GM12892 (cell line): ENCODE measurements at regions not wholly inside any gene's neighbourhood (a gene's known extent, or its start where the extent isn't known, plus 50 kb on each side); places are given as distances from the start of the nearest gene placed in this dataset.

ENCODE experiments used
- DNase-seq: peaks from one replicate; pipeline ENCODE4 v3.0.0; 2011; ENCODE audit not compliant: insufficient read length
- FAIRE-seq: peaks from 2 replicates; lab custom pipeline; 2011; peaks lifted over from hg19 to GRCh38; lab: Jason Lieb, UNC
- POLR2A ChIP-seq: IDR thresholded peaks from 2 replicates; pipeline ENCODE4 v1.6.1; 2011; ENCODE audit warnings: low read depth, low read length, control low read depth
- POLR2AphosphoS5 ChIP-seq: IDR thresholded peaks from 2 replicates; pipeline ENCODE4 v1.6.1; 2011; ENCODE audit warnings: low read depth, low read length, control low read depth
- TAF1 ChIP-seq: IDR thresholded peaks from 2 replicates; pipeline ENCODE4 v1.6.1; 2011; ENCODE audit warnings: low read depth, mild to moderate bottlenecking, control low read depth, low read length, borderline replicate concordance

DNA sequence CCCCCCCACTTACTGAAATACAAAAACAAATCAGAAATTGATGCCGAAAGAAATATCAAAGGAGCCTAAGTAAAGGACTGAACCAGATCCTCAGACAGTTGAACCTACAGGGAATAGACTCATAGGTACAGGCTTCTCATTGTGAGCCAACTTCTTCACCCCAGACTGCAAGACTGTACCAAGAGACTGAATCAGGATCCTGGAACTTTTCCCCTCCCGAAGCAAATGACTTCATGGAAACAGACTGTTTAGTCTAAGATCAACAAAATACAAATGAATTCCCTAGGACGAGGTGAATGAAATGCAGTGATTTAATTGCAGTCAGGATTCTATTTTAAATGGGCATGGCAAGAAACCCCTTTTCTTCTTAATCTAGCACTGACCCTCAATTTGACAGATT, 53.6 kb upstream of the RNF152 start:
- DNase-seq (no peak), FAIRE-seq (no peak)
- no peak for TF ChIP-seq TAF1
- no peak for TF ChIP-seq POLR2AphosphoS5
- no peak for TF ChIP-seq POLR2A

DNA sequence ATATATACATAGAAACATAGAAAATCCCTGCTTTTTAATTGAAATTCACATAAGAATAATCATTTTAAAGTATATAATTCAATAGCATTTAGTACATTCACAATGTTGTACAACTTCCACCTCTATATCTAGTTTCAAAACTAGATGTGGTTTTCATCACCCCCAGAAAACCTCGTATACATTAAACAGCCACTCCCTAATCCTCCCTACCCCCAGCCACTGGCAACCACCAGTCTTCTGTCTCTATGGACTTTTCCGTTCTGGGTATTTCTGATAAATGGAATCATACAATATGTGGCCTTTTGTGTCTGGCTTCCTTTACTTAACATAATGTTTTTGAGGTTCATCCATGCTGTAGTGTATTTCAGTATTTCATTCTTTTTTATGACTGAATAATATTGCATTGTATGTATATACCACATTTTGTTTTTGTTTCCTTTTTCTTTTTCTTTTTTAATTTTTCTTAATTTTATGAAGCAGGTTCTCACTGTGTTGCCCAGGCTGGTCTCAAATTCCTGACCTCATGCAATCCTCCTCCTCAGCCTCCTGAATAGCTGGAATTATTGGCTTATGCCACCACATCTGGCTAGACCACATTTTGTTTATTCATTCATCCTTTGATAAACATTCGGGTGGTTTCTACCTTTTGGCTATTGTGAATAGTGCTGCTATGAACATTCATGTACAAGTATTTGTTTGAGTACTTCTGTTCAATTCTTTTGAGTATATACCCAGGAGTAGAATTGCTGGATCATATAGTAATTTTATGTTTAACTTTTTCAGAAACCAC, 50.6 kb upstream of the RNF152 start:
- TF ChIP-seq TAF1 (no peak), POLR2A (no peak), POLR2AphosphoS5 (no peak)
- FAIRE-seq, result no peak
- no peak for DNase-seq
